SK-N-SH treated with all-trans-retinoic acid at 6 μM for 48 hours (cell line): ENCODE measurements at regions not wholly inside any gene's neighbourhood (a gene's known extent, or its start where the extent isn't known, plus 50 kb on each side); places are given as distances from the start of the nearest gene placed in this dataset.

Experiments
- ATAC-seq: fragments of 200-7000 bp; cut with Tn5 transposase; 3 replicates; pipeline ENCODE4 v1.9.1; 2020; ENCODE audit warnings: mild to moderate bottlenecking, moderate library complexity
- ARNTL ChIP-seq: fragments of 450-650 bp; formaldehyde crosslinking; IDR thresholded peaks from 2 replicates; pipeline ENCODE4 v1.5.0; 2020; ENCODE audit warnings: low read depth, mild to moderate bottlenecking, moderate library complexity, borderline replicate concordance
- BACH2 ChIP-seq: fragments of 250-450 bp; sonication (Bioruptor Pico); IDR thresholded peaks from 2 replicates; pipeline ENCODE4 v1.9.0; 2021; ENCODE audit warnings: mild to moderate bottlenecking, borderline replicate concordance
- CSDC2 ChIP-seq: fragments of 250-450 bp; sonication (Bioruptor Pico); IDR thresholded peaks from 2 replicates; pipeline ENCODE4 v1.5.0; 2020; ENCODE audit warnings: mild to moderate bottlenecking, moderate library complexity
- ESRRG ChIP-seq: fragments of 250-450 bp; sonication (Bioruptor Pico); IDR thresholded peaks from 2 replicates; pipeline ENCODE4 v1.6.1; 2021; ENCODE audit warnings: mild to moderate bottlenecking
- ISL1 ChIP-seq: fragments of 250-450 bp; sonication (Bioruptor Pico); IDR thresholded peaks from 2 replicates; pipeline ENCODE4 v2.1.2; 2022; ENCODE audit warnings: mild to moderate bottlenecking, moderate library complexity
- PPARA ChIP-seq: fragments of 250-450 bp; sonication (Bioruptor Pico); IDR thresholded peaks from 2 replicates; pipeline ENCODE4 v1.5.0; 2020; ENCODE audit warnings: mild to moderate bottlenecking, borderline replicate concordance
- RARB ChIP-seq: fragments of 250-450 bp; sonication (Bioruptor Pico); IDR thresholded peaks from 2 replicates; pipeline ENCODE4 v1.8.0; 2021; ENCODE audit warnings: mild to moderate bottlenecking, moderate library complexity
- SNAI2 ChIP-seq: fragments of 250-450 bp; sonication (Bioruptor Pico); IDR thresholded peaks from 2 replicates; pipeline ENCODE4 v1.5.0; 2020; ENCODE audit warnings: mild to moderate bottlenecking, moderate library complexity
- TCF4 ChIP-seq: fragments of 250-450 bp; sonication (Bioruptor Pico); IDR thresholded peaks from 2 replicates; pipeline ENCODE4 v1.8.0; 2021; ENCODE audit warnings: mild to moderate bottlenecking, moderate library complexity, borderline replicate concordance
- TOX ChIP-seq: fragments of 250-450 bp; sonication (Bioruptor Pico); IDR thresholded peaks from 2 replicates; pipeline ENCODE4 v1.8.0; 2021; ENCODE audit warnings: mild to moderate bottlenecking, moderate library complexity, borderline replicate concordance
- ZC3H10 ChIP-seq: fragments of 250-450 bp; sonication (Bioruptor Pico); IDR thresholded peaks from 2 replicates; pipeline ENCODE4 v1.5.1; 2021; ENCODE audit warnings: mild to moderate bottlenecking, moderate library complexity
- ZFP3 ChIP-seq: fragments of 250-450 bp; sonication (Bioruptor Pico); IDR thresholded peaks from 2 replicates; pipeline ENCODE4 v1.5.0; 2020; ENCODE audit warnings: mild to moderate bottlenecking, moderate library complexity
- ZFP30 ChIP-seq: fragments of 450-650 bp; formaldehyde crosslinking; IDR thresholded peaks from 2 replicates; pipeline ENCODE4 v1.5.0; 2022; ENCODE audit warnings: mild to moderate bottlenecking, moderate library complexity
- ZNF565 ChIP-seq: fragments of 450-650 bp; formaldehyde crosslinking; conservative IDR thresholded peaks from 2 replicates; pipeline ENCODE4 v1.5.0; 2020; ENCODE audit warnings: low read depth, mild to moderate bottlenecking, moderate library complexity
- ZNF70 ChIP-seq: fragments of 450-650 bp; formaldehyde crosslinking; IDR thresholded peaks from 2 replicates; pipeline ENCODE4 v1.5.0; 2020; ENCODE audit warnings: mild to moderate bottlenecking, moderate library complexity
- ZNF8 ChIP-seq: fragments of 450-650 bp; formaldehyde crosslinking; IDR thresholded peaks from 2 replicates; pipeline ENCODE4 v1.5.0; 2020; ENCODE audit warnings: mild to moderate bottlenecking, moderate library complexity
- TF ChIP-seq, protein P1 (sequence below): fragments of 250-450 bp; sonication (Bioruptor Pico); IDR thresholded peaks from 2 replicates; pipeline ENCODE4 v1.8.0; 2021; ENCODE audit warnings: low read depth, mild to moderate bottlenecking, moderate library complexity, borderline replicate concordance
- TF ChIP-seq, protein P2 (sequence below): fragments of 250-450 bp; sonication (Bioruptor Pico); IDR thresholded peaks from 2 replicates; pipeline ENCODE4 v1.5.1; 2020; ENCODE audit warnings: low read depth, mild to moderate bottlenecking, moderate library complexity
- TF ChIP-seq, protein P3 (sequence below): fragments of 250-450 bp; sonication (Bioruptor Pico); IDR thresholded peaks from 2 replicates; pipeline ENCODE4 v1.5.0; 2020; ENCODE audit warnings: mild to moderate bottlenecking, moderate library complexity
- TF ChIP-seq, protein P4 (sequence below): fragments of 250-450 bp; sonication (Bioruptor Pico); IDR thresholded peaks from 2 replicates; pipeline ENCODE4 v1.5.1; 2021; ENCODE audit warnings: mild to moderate bottlenecking, moderate library complexity
- TF ChIP-seq, protein P5 (sequence below): fragments of 250-450 bp; sonication (Bioruptor Pico); IDR thresholded peaks from 2 replicates; pipeline ENCODE4 v1.8.0; 2020; ENCODE audit warnings: mild to moderate bottlenecking, moderate library complexity, borderline replicate concordance

DNA sequence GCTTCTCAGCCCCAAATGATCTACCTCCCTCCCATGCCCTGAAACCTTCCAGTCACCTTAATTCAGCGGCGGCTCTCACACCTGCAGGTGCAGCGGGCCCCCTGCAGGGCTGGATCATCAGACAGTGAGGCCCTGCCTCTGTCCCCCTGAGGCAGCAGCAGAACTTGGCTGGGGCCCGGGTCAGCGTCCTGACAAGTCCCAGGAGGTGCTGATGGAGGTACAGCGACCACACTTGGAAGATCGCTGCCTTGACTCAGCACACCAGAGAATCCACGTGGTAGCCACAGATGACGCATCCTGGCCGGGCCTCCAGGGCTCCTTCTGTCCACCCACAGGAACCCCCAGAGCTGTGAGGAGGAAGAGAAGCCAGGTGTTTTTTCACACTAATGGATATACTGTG is 116.4 kb upstream of the THBS2 start:
- TF ChIP-seq TOX (CRISPR knock-in tag), result no peak
- TF ChIP-seq ZNF565, result no peak
- TF ChIP-seq ISL1, result no peak
- no peak for TF ChIP-seq SNAI2
- TF ChIP-seq ZNF8 (CRISPR knock-in tag), result no peak
- no peak for TF ChIP-seq ZFP3 (CRISPR knock-in tag)
- no peak for TF ChIP-seq BACH2
- TF ChIP-seq ZNF70 (CRISPR knock-in tag), result no peak
- TF ChIP-seq, protein P1, sequence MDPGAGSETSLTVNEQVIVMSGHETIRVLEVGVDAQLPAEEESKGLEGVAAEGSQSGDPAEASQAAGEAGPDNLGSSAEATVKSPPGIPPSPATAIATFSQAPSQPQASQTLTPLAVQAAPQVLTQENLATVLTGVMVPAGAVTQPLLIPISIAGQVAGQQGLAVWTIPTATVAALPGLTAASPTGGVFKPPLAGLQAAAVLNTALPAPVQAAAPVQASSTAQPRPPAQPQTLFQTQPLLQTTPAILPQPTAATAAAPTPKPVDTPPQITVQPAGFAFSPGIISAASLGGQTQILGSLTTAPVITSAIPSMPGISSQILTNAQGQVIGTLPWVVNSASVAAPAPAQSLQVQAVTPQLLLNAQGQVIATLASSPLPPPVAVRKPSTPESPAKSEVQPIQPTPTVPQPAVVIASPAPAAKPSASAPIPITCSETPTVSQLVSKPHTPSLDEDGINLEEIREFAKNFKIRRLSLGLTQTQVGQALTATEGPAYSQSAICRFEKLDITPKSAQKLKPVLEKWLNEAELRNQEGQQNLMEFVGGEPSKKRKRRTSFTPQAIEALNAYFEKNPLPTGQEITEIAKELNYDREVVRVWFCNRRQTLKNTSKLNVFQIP, result no peak
- TF ChIP-seq ZC3H10 (CRISPR knock-in tag), result no peak
- no peak for TF ChIP-seq RARB
- TF ChIP-seq ZFP30 (CRISPR knock-in tag), result no peak
- no peak for TF ChIP-seq TCF4 (CRISPR knock-in tag)
- no peak for TF ChIP-seq ARNTL
- TF ChIP-seq, protein P2, sequence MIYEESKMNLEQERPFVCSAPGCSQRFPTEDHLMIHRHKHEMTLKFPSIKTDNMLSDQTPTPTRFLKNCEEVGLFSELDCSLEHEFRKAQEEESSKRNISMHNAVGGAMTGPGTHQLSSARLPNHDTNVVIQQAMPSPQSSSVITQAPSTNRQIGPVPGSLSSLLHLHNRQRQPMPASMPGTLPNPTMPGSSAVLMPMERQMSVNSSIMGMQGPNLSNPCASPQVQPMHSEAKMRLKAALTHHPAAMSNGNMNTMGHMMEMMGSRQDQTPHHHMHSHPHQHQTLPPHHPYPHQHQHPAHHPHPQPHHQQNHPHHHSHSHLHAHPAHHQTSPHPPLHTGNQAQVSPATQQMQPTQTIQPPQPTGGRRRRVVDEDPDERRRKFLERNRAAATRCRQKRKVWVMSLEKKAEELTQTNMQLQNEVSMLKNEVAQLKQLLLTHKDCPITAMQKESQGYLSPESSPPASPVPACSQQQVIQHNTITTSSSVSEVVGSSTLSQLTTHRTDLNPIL, result no peak
- no peak for ATAC-seq

DNA sequence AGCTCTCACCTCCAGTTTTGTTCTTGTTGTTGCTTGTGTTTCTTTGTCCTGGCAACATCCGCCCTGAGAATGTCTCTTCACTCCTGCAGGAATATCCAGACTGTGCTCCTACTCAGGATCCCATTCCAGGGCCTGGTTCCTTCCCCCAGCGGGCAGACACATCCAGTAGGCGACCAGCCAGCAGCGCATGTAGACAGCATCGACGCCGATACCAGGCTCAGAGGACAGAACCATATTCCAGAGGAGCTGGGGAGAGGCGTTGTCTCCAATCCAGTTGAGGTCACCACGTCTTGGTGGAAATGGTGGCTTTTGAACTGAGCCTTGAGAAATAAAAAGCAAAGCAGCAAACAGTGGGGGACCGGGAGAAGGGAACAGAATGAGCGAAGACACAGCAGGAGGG is 114.6 kb upstream of the THBS2 start:
- ATAC-seq, result no peak
- TF ChIP-seq ISL1 (no peak), ZNF70 (CRISPR knock-in tag) (no peak), ZFP30 (CRISPR knock-in tag) (no peak), ZC3H10 (CRISPR knock-in tag) (no peak), RARB (no peak), ESRRG (CRISPR knock-in tag) (no peak), TOX (CRISPR knock-in tag) (no peak), SNAI2 (no peak), ZFP3 (CRISPR knock-in tag) (no peak), ZNF8 (CRISPR knock-in tag) (no peak), TCF4 (CRISPR knock-in tag) (no peak), ZNF565 (no peak), PPARA (CRISPR knock-in tag) (no peak), CSDC2 (CRISPR knock-in tag) (no peak), BACH2 (no peak)
- TF ChIP-seq, protein P1, result no peak
- TF ChIP-seq, protein P3, sequence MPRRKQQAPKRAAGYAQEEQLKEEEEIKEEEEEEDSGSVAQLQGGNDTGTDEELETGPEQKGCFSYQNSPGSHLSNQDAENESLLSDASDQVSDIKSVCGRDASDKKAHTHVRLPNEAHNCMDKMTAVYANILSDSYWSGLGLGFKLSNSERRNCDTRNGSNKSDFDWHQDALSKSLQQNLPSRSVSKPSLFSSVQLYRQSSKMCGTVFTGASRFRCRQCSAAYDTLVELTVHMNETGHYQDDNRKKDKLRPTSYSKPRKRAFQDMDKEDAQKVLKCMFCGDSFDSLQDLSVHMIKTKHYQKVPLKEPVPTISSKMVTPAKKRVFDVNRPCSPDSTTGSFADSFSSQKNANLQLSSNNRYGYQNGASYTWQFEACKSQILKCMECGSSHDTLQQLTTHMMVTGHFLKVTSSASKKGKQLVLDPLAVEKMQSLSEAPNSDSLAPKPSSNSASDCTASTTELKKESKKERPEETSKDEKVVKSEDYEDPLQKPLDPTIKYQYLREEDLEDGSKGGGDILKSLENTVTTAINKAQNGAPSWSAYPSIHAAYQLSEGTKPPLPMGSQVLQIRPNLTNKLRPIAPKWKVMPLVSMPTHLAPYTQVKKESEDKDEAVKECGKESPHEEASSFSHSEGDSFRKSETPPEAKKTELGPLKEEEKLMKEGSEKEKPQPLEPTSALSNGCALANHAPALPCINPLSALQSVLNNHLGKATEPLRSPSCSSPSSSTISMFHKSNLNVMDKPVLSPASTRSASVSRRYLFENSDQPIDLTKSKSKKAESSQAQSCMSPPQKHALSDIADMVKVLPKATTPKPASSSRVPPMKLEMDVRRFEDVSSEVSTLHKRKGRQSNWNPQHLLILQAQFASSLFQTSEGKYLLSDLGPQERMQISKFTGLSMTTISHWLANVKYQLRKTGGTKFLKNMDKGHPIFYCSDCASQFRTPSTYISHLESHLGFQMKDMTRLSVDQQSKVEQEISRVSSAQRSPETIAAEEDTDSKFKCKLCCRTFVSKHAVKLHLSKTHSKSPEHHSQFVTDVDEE (CRISPR knock-in tag), result no peak
- TF ChIP-seq, protein P2, result no peak
- TF ChIP-seq, protein P4, sequence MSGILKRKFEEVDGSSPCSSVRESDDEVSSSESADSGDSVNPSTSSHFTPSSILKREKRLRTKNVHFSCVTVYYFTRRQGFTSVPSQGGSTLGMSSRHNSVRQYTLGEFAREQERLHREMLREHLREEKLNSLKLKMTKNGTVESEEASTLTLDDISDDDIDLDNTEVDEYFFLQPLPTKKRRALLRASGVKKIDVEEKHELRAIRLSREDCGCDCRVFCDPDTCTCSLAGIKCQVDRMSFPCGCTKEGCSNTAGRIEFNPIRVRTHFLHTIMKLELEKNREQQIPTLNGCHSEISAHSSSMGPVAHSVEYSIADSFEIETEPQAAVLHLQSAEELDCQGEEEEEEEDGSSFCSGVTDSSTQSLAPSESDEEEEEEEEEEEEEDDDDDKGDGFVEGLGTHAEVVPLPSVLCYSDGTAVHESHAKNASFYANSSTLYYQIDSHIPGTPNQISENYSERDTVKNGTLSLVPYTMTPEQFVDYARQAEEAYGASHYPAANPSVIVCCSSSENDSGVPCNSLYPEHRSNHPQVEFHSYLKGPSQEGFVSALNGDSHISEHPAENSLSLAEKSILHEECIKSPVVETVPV (CRISPR knock-in tag), result no peak
- TF ChIP-seq, protein P5, sequence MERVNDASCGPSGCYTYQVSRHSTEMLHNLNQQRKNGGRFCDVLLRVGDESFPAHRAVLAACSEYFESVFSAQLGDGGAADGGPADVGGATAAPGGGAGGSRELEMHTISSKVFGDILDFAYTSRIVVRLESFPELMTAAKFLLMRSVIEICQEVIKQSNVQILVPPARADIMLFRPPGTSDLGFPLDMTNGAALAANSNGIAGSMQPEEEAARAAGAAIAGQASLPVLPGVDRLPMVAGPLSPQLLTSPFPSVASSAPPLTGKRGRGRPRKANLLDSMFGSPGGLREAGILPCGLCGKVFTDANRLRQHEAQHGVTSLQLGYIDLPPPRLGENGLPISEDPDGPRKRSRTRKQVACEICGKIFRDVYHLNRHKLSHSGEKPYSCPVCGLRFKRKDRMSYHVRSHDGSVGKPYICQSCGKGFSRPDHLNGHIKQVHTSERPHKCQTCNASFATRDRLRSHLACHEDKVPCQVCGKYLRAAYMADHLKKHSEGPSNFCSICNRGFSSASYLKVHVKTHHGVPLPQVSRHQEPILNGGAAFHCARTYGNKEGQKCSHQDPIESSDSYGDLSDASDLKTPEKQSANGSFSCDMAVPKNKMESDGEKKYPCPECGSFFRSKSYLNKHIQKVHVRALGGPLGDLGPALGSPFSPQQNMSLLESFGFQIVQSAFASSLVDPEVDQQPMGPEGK, result no peak
